HFF-Myc (cell line): ENCODE measurements at regions not wholly inside any gene's neighbourhood (a gene's known extent, or its start where the extent isn't known, plus 50 kb on each side); places are given as distances from the start of the nearest gene placed in this dataset.

Experiments
- DNase-seq: peaks from one replicate; pipeline ENCODE4 v3.0.0-alpha.2; 2011; ENCODE audit warnings: low read depth; ENCODE audit errors: extremely low read depth
- H3K4me3 ChIP-seq: replicated peaks from 2 replicates; pipeline ENCODE4 v1.5.1; 2011; ENCODE audit warnings: low read depth, mild to moderate bottlenecking, control low read depth, low read length
- CTCF ChIP-seq: IDR thresholded peaks from 2 replicates; pipeline ENCODE4 v1.5.1; 2012; ENCODE audit warnings: mild to moderate bottlenecking, low read depth, low read length, control low read depth; ENCODE audit errors: missing control alignments

GRCh38 chr1:37112430-37112829, 78.1 kb upstream of the GRIK3 start:
- DNase-seq = no peak
- no peak overlapping the region for H3K4me3 ChIP-seq
- no peak for TF ChIP-seq CTCF

- TF ChIP-seq CTCF = no peak
- no peak for DNase-seq
- H3K4me3 ChIP-seq = no peak overlapping the region
These were observed 79.1 kb upstream of the GRIK3 start for GRCh38 chr1:37113285-37113997.

DNA sequence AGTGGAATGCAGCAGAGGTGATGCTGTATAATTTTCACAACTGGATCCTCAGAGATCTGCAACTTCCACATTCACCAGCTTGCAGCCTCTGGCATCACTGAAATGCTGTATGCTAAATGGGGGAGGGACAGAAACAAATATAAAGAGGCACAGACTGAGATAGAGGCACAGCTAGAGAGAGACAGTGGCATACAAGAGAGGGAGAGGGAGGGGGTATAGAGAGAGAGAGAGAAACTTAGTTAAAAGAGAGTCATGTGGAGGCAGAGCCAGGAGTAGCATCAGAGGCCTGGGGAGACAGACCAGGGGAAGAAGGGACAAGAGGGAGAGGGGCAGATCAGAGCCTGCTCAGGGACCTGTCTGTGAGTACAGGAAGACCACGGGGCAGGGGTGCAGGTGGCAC, 84.5 kb upstream of the GRIK3 start:
- no peak for DNase-seq
- no peak overlapping the region for H3K4me3 ChIP-seq
- TF ChIP-seq CTCF = no peak

DNA sequence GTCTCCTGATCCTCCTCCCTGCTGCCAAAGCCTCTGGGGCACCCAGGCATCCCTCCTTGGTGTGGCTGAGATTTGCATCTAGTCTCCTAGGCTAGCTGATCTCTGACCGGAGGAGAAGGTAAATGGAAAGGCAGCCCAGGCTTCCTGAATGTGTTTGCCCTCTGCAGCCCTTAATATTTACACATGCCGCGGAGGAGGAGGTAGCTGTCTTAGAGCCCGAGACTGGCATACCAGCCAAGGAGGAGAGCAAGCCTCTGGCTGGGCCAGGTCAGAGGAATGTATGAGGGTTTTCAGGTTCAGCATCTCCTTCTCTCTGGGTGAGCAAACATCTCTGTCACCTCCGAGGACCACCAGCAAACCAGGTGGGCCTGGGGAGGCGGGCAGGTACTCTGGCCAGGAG, 86.0 kb upstream of the GRIK3 start:
- H3K4me3 ChIP-seq = no peak overlapping the region
- no peak for TF ChIP-seq CTCF
- DNase-seq = no peak

DNA sequence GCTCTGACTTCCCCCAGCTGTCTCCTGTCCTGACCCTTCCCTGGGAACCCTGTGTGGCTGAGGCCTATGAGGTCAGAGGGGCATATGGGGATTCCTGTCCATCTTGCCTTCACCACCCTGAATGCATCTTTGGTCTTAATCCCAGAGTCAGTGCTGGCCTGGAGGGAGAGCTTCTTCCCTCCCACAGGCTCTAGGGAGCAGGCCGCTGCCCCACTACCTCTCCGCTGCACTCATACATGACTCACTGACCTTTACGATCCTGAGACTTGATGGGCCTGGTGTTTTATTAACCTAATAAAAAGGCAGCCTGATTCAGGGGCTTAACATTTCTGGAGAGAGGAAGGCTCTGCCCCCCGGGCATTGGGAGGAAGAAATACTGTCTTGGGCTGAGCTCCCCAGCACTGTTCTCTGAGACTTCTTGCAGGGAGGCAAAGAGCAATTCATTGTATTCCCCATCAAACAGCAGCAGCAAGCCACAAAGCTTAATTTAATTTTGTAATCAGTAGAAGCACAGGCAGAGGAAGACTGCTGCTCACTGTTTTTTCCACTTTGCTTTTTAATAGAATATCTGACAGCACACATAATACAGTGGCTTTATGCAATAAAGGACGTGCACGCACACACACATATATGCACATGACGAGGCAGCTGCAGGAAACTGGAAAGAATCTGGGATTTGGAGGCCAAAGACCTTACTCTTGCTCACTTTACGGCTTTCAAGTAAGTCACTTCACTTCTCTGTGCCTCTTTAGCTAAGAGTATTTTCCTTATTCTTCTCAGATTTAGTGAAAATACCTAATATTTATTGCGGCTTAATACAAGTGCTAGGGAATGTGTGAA, 89.2 kb upstream of the GRIK3 start:
- H3K4me3 ChIP-seq = no peak overlapping the region
- no peak for TF ChIP-seq CTCF
- DNase-seq = no peak

DNA sequence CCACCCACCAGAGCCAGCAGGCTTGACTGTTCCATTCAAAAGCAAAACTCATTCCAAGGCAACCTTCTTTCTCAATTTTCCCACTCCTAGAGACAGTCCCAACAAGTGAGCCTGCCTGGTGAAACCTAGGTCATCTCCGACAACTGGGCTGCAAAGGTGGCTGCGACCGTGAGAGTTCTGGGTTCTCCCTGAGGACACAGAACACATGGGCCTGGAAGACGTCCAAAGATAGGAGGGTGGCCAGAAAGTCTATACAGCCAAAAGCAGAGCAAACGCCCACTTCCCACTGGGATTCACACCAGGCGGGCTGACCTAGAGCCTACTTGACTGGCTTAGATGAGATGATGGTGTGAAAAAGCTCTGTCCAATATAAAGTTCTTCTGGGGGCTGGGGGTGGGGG, 90.2 kb upstream of the GRIK3 start:
- no peak for TF ChIP-seq CTCF
- H3K4me3 ChIP-seq = no peak overlapping the region
- DNase-seq = no peak
